Keratinocyte (primary cell): ENCODE measurements at regions not wholly inside any gene's neighbourhood (a gene's known extent, or its start where the extent isn't known, plus 50 kb on each side); places are given as distances from the start of the nearest gene placed in this dataset.

Experiments
- CTCF ChIP-seq, 3 experiments: IDR thresholded peaks in 1 of 3; conservative IDR thresholded peaks in 1 of 3; optimal IDR thresholded peaks in 1 of 3; 2 replicates in 2 of 3; 3 replicates in 1 of 3; pipeline versions ENCODE3 to v1.5.1; 2011; ENCODE audit warnings: low read length in 3 of 3, mild to moderate bottlenecking in 3 of 3, moderate library complexity in 2 of 3, control low read depth in 1 of 3, inconsistent platforms in 1 of 3; ENCODE audit not compliant: insufficient read depth in 2 of 3; ENCODE audit errors: extremely low read depth in 1 of 3
- EZH2 ChIP-seq: IDR thresholded peaks from one replicate; pipeline ENCODE4 v1.6.1; 2012; ENCODE audit warnings: inconsistent platforms, mild to moderate bottlenecking, low read length, moderate library complexity

GRCh38 chr2:23299476-23300195 lies 85.3 kb upstream of the KLHL29 start:
- TF ChIP-seq CTCF (optimal IDR thresholded peaks at IDR 0.05 in 1 of 3, IDR thresholded peaks at IDR 0.05 in 1 of 3, conservative IDR thresholded peaks at IDR 0.05 in 1 of 3; ENCODE audit: extremely low read depth in 1 of 3, insufficient read depth in 2 of 3, low read length in 3 of 3) (no peak), EZH2 (no peak)
